CD4-positive, alpha-beta T cell treated with Interleukin-4 for 1 hour (primary cell): ENCODE measurements at regions not wholly inside any gene's neighbourhood (a gene's known extent, or its start where the extent isn't known, plus 50 kb on each side); places are given as distances from the start of the nearest gene placed in this dataset.

Experiments
- DNase-seq, 2 donors: peaks; one replicate each; pipeline ENCODE4 v3.0.0-alpha.2; 2020 to 2022

GRCh38 chr10:130519791-130520190, 383.6 kb downstream of the GLRX3 start:
- no peak for DNase-seq

DNA sequence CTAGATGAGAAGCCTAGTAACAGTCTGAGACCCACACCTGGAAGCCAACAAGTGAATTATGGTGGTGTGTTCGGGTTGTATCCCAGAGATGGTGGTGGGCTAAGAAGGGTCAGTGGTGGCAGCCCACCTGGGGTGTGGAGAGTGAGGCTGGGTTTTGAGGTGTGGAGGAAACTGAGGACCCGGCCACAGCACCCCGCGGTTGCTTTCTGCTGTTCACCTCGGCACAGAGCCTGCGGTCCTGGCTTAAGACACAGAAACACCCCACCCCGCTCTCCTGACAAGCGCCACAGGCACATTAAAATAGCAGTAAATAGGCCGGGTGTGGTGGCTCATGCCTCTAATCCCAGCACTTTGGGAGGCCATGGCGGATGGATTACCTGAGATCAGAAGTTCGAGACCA, 395.1 kb downstream of the GLRX3 start:
- DNase-seq = no peak

DNA sequence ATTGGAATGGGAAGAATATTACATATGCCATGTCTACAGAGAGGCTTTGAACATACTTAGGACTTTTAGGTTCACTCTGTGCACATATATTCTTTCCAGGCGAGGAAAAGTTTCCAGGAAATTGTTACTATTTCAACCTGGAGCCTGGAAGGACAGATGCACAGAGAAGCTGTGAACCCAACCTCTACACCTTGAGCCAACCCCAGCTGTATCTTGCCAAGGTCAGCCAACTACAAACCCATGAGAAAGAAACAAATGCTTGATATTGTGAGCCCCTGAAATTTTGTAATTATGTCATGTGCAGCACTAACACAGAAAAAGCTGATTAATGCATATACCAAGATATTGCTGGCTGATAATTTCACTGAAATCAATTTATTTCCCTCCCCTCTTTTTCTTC, 404.9 kb downstream of the GLRX3 start:
- no peak for DNase-seq

DNA sequence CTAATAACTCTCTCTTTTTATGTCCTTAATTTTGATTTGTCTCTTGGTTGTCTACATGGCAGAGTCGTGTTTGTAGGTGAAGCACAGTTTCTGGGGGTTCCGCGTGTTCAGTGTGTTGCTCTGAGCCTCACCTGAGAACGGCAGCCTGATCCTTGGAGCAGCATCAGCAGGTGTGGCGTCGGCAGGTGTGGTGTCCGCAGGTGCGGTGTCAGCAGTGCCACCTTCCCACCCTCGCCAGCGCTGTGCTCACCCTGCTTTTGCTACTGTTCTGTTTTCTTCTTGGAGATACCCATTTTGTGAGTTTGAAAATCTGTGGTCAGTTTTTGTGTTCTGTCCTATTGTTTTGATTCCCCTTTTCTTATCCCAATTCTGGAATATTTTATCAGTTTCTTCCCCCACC, 406.6 kb downstream of the GLRX3 start:
- DNase-seq = no peak

GRCh38 chr10:130543794-130544193, 407.6 kb downstream of the GLRX3 start:
- DNase-seq = no peak

DNA sequence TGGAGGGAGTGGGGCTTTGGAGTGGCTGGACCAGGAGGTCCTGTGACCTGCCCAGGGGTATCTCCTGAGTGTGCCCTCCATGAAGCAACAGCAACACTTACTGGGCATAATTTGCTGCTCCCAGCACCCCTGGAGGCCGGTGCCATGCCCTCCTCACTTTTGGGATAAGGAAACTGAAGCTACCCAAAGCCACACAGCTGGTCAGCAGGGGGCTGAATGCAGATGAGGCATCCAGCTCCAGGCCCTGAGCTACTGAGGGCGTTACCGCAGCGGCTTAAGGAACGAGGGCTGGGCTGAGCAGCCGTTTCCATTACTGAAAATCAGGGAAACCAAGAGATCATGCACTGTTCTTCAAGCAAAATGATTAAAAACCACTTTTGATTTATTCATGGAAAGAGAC, 408.9 kb downstream of the GLRX3 start:
- DNase-seq = no peak

DNA sequence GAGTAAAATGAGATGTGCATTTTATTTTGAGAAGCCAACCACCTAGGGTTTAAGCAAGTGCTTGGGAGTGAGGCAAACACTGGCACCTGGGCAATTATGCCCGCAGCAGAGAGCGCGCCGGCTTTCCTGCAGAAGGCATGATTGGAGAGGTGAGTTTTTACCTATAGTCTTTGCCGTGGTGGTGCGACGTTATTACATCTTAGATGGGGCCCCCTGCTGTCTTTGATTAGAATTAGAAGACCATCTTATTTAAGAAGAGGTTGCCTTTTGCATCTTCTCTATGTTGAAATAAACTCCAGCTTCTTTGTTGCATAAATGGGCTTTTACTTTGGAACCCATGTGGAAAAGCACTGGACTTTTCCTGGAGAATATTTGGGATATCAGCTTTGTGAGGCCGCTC, 409.5 kb downstream of the GLRX3 start:
- no peak for DNase-seq

DNA sequence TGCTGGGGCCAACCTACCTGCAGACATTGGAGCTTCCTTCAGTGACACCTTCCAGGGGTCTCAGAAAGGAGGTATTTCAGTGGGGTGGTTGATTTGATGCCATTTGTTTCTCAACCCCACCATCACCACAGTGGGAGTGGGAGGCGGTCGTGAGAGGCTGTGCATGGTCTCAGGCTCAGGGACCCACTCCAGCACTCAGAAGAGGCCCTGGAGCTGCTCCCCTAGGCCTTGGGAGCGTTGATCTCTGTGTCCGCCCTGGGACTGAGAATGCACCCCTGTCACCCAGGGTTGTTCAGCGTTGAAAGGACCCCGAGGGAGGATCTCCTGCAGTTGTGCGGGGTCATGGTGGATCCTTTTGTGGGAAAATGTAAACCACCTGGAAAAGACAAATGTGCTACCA, 410.6 kb downstream of the GLRX3 start:
- DNase-seq = no peak

- no peak for DNase-seq
These were observed 411.2 kb downstream of the GLRX3 start for GRCh38 chr10:130547368-130547767.

GRCh38 chr10:130550952-130551674, 414.9 kb downstream of the GLRX3 start:
- no peak for DNase-seq

DNA sequence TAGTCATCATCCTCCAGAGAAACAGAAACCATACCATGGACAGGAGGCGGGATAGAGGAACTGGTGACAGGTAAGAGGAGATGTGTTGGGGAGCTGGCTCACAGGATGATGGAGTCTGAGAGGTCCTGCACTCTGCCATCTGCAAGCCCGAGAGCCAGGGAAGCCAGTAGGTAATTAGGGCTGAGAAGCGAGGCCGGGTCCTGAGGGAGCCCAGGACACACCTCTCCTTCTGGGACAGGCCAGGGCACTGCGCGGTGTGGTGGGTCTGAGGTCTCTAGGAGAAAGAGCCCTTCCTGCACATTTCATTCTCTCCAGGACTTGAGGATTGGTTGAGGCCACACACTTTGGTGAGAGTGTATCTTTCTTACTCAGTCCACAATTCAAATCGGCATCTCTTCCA, 415.5 kb downstream of the GLRX3 start:
- DNase-seq = no peak

DNA sequence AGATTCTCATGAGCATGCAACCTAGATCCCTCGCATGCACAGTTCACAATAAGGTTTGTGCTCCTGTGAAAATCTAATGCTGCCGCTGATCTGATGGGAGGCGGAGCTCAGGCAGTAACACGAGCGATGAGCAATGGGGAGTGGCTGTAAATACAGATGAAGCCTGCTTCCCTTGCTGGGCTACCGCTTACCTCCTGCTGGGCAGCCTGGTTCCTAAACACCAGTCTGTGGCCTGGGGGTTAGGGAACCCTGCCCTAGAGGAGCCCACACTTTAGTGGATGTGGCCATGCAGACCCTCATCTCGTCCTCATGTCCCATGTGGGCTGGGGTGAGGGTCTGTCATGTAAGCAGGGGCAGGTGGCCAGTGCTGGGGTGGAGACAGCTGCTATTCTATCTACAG, 417.6 kb downstream of the GLRX3 start:
- no peak for DNase-seq

DNA sequence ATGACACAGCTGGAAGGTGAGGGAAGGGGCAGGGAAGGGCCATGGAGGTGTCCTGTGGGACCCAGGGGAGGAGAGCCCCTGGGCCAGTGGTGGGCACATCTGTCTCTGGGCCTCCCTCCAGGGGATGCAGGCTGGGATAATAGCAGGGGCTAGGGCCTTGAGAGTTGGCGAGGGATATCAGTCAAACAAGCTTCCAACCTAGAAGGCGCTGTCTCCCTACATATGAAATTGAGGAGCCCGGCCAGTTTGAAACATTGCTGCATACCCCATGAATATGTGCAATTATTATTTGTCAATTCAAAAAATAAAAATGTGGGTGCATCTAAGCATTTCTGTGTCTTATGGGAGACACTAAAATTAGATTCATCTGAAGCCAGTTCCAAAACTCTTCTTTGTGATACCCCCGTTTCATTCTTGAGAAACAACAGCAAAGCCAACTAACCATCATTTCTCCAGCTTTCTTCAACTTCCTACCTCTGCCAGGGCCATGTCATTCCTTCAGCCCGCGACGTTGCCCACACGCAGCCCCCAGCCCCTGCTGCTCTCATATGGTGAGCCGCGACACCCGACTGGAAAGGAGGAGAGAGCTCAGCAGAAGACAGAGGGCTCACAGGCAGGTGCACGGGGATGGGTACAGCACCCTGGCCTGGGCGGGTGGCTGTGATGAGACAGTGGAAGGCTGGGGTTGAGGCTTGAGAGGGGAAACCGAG, 418.7 kb downstream of the GLRX3 start:
- no peak for DNase-seq

GRCh38 chr10:130555411-130555750, 419.2 kb downstream of the GLRX3 start:
- DNase-seq = no peak

- DNase-seq = no peak
These were observed 421.1 kb downstream of the GLRX3 start for GRCh38 chr10:130557181-130557845.

GRCh38 chr10:130558746-130559546, 422.8 kb downstream of the GLRX3 start:
- no peak for DNase-seq

DNA sequence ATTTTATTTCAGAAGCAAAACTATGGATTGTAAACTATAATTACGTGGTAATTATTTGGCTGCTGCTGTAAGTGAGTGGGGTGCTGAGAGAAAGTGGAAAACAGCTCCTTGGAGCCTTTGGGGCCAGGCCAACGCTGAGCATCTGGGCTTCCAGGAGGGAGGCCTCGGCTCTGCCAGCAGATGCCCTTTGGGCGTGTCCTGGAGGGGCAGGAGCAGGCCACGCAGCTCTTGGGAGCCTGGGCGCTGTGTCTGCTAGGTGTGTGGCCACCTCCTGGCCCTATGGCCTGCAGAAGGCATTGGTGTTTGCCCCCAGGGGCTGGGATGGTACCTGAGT, 423.3 kb downstream of the GLRX3 start:
- no peak for DNase-seq

GRCh38 chr10:130560116-130560515, 423.9 kb downstream of the GLRX3 start:
- no peak for DNase-seq

DNA sequence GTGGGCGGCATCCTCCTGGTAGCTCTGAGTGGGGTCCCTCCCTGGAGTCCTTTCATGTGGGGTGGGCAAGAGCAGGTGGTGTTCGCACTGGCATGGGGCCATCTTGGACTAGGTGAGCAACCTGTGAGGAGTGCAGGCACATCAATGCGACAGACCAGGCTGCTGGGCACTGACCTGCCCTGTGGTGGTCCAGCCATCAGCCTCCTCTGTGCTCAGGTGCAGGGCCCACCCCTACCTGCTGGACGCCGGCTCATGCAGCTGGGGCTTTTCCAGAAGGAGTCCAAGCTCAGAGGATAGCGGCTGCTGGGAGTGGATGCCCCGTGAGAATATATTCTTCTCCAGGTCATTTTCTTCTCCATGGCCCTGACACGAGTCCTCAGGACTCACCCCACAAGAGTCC, 424.4 kb downstream of the GLRX3 start:
- DNase-seq = no peak

- no peak for DNase-seq
These were observed 425.5 kb downstream of the GLRX3 start for GRCh38 chr10:130561681-130562080.

- no peak for DNase-seq
These were observed 430.8 kb downstream of the GLRX3 start for GRCh38 chr10:130567011-130567410.

DNA sequence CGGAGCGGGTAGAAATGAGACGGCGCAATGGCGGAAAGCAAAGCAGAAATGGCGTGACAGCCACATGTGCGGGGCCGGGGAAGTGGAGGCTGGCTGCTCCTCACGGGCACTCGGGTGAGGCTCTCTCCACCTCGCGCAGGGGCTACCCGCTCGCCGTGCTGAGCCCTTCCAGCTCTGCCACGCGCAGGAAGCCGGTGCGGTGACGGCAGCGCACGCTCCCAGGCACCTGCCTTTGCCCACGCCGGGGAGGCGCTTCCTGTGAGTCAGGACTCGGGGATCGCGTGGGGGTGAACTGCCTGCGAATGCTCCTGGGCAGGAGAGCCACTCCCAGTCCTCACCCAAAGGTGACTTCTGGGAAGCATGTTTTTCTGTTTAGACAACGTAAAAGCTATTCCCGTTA, 431.2 kb downstream of the GLRX3 start:
- no peak for DNase-seq

- no peak for DNase-seq
These were observed 432.1 kb downstream of the GLRX3 start for GRCh38 chr10:130568246-130568645.

- no peak for DNase-seq
These were observed 433.9 kb downstream of the GLRX3 start for GRCh38 chr10:130570074-130570473.
